Loucy (cell line): ENCODE measurements at regions not wholly inside any gene's neighbourhood (a gene's known extent, or its start where the extent isn't known, plus 50 kb on each side); places are given as distances from the start of the nearest gene placed in this dataset.

Experiments used
- H2AFZ ChIP-seq: fragments of 200-600 bp; sonication (generic); 2 replicates; pipeline ENCODE4 v1.6.0; 2016; ENCODE audit warnings: antibody characterized with exemption, mild to moderate bottlenecking, low read length, moderate library complexity
- H3F3A ChIP-seq: fragments of 200-600 bp; 2 replicates; pipeline ENCODE4 v1.6.0; 2016; ENCODE audit warnings: antibody characterized with exemption, low read depth, mild to moderate bottlenecking
- H3K27me3 ChIP-seq: fragments of 200-600 bp; sonication (generic); 2 replicates; pipeline ENCODE4 v1.6.1; 2014; ENCODE audit warnings: low read length, mild to moderate bottlenecking; ENCODE audit not compliant: insufficient read depth, poor library complexity, severe bottlenecking
- H3K36me3 ChIP-seq: fragments of 200-600 bp; sonication (generic); 2 replicates; pipeline ENCODE4 v1.6.1; 2016; ENCODE audit warnings: low read length; ENCODE audit not compliant: insufficient read depth
- H3K4me1 ChIP-seq: fragments of 200-600 bp; sonication (generic); 2 replicates; pipeline ENCODE4 v1.5.1; 2014; ENCODE audit warnings: low read length, mild to moderate bottlenecking; ENCODE audit not compliant: insufficient read depth, poor library complexity, severe bottlenecking
- H3K4me2 ChIP-seq: fragments of 200-600 bp; sonication (generic); 2 replicates; pipeline ENCODE4 v1.6.0; 2014; ENCODE audit warnings: antibody characterized with exemption, low read length, low read depth, mild to moderate bottlenecking; ENCODE audit not compliant: poor library complexity, severe bottlenecking
- H3K4me3 ChIP-seq: fragments of 200-600 bp; sonication (generic); 2 replicates; pipeline ENCODE4 v1.5.1; 2014; ENCODE audit warnings: low read length, mild to moderate bottlenecking, mixed read lengths; ENCODE audit not compliant: poor library complexity, severe bottlenecking
- H3K79me2 ChIP-seq: fragments of 200-600 bp; sonication (generic); 2 replicates; pipeline ENCODE4 v1.6.1; 2014; ENCODE audit warnings: low read length; ENCODE audit not compliant: insufficient read depth
- H3K9ac ChIP-seq: fragments of 200-600 bp; sonication (generic); 2 replicates; pipeline ENCODE4 v1.6.0; 2014; ENCODE audit warnings: mild to moderate bottlenecking, low read depth, low read length, moderate library complexity; ENCODE audit not compliant: poor library complexity, severe bottlenecking
- H3K9me2 ChIP-seq: fragments of 200-600 bp; sonication (generic); replicated peaks from 2 replicates; pipeline ENCODE4 v1.6.1; 2016; ENCODE audit warnings: low read depth, low read length, mixed read lengths
- H3K9me3 ChIP-seq: fragments of 200-600 bp; sonication (generic); 2 replicates; pipeline ENCODE4 v1.6.1; 2014; ENCODE audit warnings: mild to moderate bottlenecking, antibody characterized with exemption, low read length, low read depth; ENCODE audit not compliant: insufficient read depth
- H4K20me1 ChIP-seq: fragments of 200-600 bp; sonication (generic); 2 replicates; pipeline ENCODE4 v1.6.0; 2014; ENCODE audit warnings: antibody characterized with exemption, low read length, mild to moderate bottlenecking; ENCODE audit not compliant: insufficient read depth, poor library complexity, severe bottlenecking
- EZH2phosphoT487 ChIP-seq: fragments of 200-600 bp; IDR thresholded peaks from 2 replicates; pipeline ENCODE4 v1.6.1; 2018; ENCODE audit warnings: antibody characterized with exemption, mild to moderate bottlenecking, moderate library complexity, borderline replicate concordance
- TF ChIP-seq, protein P1 (sequence below): fragments of 200-600 bp; sonication (generic); conservative IDR thresholded peaks from 2 replicates; pipeline ENCODE4 v1.5.1; 2014; ENCODE audit warnings: mild to moderate bottlenecking, antibody characterized with exemption, low read length

DNA sequence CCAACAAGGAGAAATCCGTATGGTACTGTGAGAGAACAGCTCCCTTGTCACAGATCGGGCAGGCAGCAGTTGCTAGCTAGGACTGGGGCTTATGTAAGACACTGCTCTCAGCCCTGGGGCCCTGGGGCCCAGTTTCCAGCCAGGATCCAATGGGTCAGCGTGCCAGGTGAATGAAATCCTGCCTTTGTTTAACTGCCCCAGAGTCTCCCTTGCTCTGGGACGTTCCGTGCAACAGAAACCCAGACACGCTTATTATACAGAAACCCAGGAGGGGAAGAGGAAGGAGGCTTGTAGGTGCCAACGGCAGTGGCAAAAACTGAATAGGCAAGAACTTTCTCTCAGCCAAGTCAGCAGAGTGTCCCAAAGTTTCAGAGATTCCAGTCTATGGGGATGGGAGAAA, 110.6 kb downstream of the DIO2 start:
- H3K4me3 ChIP-seq = no peak overlapping the region
- no peaks in the 10 kb centered on the region for H3K36me3 ChIP-seq

DNA sequence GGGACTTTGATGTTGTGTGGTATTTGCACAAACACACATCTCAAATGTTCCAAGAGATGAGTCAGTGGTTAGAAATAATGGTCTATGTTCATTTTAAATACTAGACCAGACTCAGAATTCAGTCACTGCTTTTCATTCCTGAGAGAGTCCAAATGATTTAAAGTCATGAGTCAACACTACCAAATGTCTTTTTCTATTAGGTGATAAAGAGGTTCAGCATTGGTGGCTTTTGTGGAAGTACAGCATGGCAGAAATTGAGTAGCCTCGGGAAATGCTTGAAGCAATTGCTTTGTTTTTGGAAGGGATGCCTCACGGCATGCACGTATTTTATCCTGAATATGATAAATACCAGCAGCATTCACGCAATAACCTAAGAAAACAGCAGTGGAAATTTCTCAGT, 115.7 kb downstream of the DIO2 start:
- Histone ChIP-seq H3K9me2 (no peaks in the 10 kb centered on the region; the same call in 1 of the 2 replicates), H2AFZ (no peak overlapping the region), H3K4me1 (no peaks in the 10 kb centered on the region), H3K36me3 (no peaks in the 10 kb centered on the region), H3K4me3 (no peak overlapping the region), H4K20me1 (no peaks in the 10 kb centered on the region), H3F3A (no peaks in the 10 kb centered on the region), H3K4me2 (no peak overlapping the region), H3K9me3 (no peaks in the 10 kb centered on the region), H3K9ac (no peak overlapping the region), H3K27me3 (no peaks in the 10 kb centered on the region), H3K79me2 (no peaks in the 10 kb centered on the region)
- TF ChIP-seq EZH2phosphoT487 = no peak
- TF ChIP-seq, protein P1, sequence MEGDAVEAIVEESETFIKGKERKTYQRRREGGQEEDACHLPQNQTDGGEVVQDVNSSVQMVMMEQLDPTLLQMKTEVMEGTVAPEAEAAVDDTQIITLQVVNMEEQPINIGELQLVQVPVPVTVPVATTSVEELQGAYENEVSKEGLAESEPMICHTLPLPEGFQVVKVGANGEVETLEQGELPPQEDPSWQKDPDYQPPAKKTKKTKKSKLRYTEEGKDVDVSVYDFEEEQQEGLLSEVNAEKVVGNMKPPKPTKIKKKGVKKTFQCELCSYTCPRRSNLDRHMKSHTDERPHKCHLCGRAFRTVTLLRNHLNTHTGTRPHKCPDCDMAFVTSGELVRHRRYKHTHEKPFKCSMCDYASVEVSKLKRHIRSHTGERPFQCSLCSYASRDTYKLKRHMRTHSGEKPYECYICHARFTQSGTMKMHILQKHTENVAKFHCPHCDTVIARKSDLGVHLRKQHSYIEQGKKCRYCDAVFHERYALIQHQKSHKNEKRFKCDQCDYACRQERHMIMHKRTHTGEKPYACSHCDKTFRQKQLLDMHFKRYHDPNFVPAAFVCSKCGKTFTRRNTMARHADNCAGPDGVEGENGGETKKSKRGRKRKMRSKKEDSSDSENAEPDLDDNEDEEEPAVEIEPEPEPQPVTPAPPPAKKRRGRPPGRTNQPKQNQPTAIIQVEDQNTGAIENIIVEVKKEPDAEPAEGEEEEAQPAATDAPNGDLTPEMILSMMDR = no peak

More for the DNA sequence above, 110.6 kb downstream of the DIO2 start:
- no peaks in the 10 kb centered on the region for H3K4me1 ChIP-seq
- H2AFZ ChIP-seq = no peak overlapping the region
- H3K4me2 ChIP-seq = no peak overlapping the region
- no peaks in the 10 kb centered on the region for H3K27me3 ChIP-seq
- H4K20me1 ChIP-seq = no peaks in the 10 kb centered on the region
- H3K79me2 ChIP-seq = no peaks in the 10 kb centered on the region
- H3F3A ChIP-seq = no peaks in the 10 kb centered on the region
- H3K9ac ChIP-seq = no peak overlapping the region
- no peaks in the 10 kb centered on the region for H3K9me3 ChIP-seq
- TF ChIP-seq EZH2phosphoT487 = no peak
- TF ChIP-seq, protein P1 = no peak
- no peaks in the 10 kb centered on the region; the same call in 1 of the 2 replicates for H3K9me2 ChIP-seq

DNA sequence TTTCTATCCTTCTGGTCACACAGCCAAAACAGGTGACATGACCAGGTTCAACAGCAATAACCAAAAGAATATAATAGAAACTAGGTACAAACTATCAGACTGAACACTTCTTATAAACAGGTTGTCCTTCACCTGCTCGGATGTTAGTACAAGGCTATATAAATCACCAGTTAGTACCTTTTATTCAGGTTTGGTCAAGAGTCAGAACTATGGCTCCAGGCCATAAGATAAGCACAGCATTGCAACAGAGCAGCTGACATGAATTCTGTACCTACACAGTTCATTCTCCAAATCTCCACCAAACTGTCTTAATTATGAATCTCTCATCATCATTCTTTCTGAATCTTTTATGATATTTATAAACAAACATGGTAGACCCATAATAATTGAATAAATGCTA, 123.9 kb downstream of the DIO2 start:
- Histone ChIP-seq H3K36me3 (no peaks in the 10 kb centered on the region), H3K9ac (no peak overlapping the region), H3F3A (no peaks in the 10 kb centered on the region), H3K9me2 (no peaks in the 10 kb centered on the region), H3K9me3 (no peaks in the 10 kb centered on the region), H4K20me1 (no peaks in the 10 kb centered on the region), H3K4me1 (no peaks in the 10 kb centered on the region), H3K79me2 (no peaks in the 10 kb centered on the region), H3K4me3 (no peak overlapping the region), H3K4me2 (no peak overlapping the region), H3K27me3 (no peaks in the 10 kb centered on the region), H2AFZ (no peak overlapping the region)
- TF ChIP-seq EZH2phosphoT487 = no peak
- TF ChIP-seq, protein P1 = no peak
